ENCODE measurements at regions not wholly inside any gene's neighbourhood (a gene's known extent, or its start where the extent isn't known, plus 50 kb on each side); places are given as distances from the start of the nearest gene placed in this dataset.

DNA sequence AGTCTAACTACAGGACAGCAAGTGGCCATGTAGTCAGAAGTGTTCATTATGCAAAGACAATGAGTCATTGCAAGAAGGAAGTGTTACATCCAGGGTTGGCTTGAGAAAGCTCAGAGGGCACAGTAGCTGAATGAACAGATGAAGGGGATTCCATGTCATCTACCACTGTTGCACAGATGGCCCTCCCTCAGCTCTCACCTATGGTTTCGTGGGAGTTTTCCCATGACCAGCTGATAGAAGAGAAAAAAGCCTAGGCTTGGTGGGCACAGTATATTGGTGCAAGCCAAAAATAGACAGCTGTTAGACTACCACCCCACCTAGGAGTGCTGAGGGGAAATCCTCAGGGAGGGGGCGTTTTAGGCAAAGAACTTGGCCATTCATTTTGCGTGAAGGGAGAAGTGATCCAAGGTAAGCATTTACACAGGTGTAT lies 217.0 kb downstream of the DMRT2 start:
- H3K9ac ChIP-seq (ENCODE audit: low read depth, low read length), result no peak overlapping the region
- no peak overlapping the region for H2AFZ ChIP-seq (ENCODE audit: low read depth, low read length)
- H3K36me3 ChIP-seq (ENCODE audit: insufficient read depth, low read length), result no peaks in the 10 kb centered on the region
- no peak for TF ChIP-seq EZH2 (IDR thresholded peaks at IDR 0.05; ENCODE audit: borderline replicate concordance, low read depth, low read length, severe bottlenecking)
- TF ChIP-seq, protein P1, sequence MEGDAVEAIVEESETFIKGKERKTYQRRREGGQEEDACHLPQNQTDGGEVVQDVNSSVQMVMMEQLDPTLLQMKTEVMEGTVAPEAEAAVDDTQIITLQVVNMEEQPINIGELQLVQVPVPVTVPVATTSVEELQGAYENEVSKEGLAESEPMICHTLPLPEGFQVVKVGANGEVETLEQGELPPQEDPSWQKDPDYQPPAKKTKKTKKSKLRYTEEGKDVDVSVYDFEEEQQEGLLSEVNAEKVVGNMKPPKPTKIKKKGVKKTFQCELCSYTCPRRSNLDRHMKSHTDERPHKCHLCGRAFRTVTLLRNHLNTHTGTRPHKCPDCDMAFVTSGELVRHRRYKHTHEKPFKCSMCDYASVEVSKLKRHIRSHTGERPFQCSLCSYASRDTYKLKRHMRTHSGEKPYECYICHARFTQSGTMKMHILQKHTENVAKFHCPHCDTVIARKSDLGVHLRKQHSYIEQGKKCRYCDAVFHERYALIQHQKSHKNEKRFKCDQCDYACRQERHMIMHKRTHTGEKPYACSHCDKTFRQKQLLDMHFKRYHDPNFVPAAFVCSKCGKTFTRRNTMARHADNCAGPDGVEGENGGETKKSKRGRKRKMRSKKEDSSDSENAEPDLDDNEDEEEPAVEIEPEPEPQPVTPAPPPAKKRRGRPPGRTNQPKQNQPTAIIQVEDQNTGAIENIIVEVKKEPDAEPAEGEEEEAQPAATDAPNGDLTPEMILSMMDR (IDR thresholded peaks at IDR 0.05; ENCODE audit: borderline replicate concordance, extremely low read depth, low read length, poor library complexity, severe bottlenecking), result no peak
- H4K20me1 ChIP-seq (ENCODE audit: insufficient read depth, low read length), result no peaks in the 10 kb centered on the region
- no peaks in the 10 kb centered on the region for H3K27me3 ChIP-seq (ENCODE audit: insufficient read depth, low read length, poor library complexity)
- no peaks in the 10 kb centered on the region for H3K79me2 ChIP-seq (ENCODE audit: insufficient read depth, low read length)
- DNase-seq, result no peak
- H3K4me3 ChIP-seq (ENCODE audit: low read depth in 1 of 2, low read length in 2 of 2), result no peak overlapping the region
- no peaks in the 10 kb centered on the region for H3K9me3 ChIP-seq (ENCODE audit: insufficient read depth, low read length, severe bottlenecking)
- H3K27ac ChIP-seq (ENCODE audit: low read length), result no peak overlapping the region
- no peak for ATAC-seq (ENCODE audit: insufficient read depth, low read depth)
- no peaks in the 10 kb centered on the region for H3K4me1 ChIP-seq (ENCODE audit: insufficient read depth, low read length)
- H3K4me2 ChIP-seq (ENCODE audit: insufficient read depth, low read length), result no peak overlapping the region

DNA sequence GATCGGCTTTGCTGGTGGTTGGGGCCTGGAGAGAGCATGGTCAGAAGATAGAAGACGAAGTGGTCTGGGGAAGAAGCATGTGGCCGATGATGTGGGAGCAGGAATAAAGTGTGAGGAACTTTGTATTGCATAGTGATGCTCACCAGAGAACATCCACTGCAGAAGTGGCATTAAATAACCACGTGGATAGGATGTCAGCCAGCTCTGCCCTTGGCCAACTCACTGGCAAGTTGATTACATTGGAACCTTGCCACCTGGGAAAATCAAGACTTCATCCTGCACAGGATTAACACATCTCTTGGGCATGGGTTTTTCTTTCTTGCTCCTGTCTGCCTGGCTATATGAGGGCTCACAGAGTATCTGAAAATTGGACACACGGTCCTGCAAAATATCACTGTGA lies 217.4 kb downstream of the DMRT2 start:
- Histone ChIP-seq H3K4me1 (ENCODE audit: insufficient read depth, low read length) (no peaks in the 10 kb centered on the region), H3K79me2 (ENCODE audit: insufficient read depth, low read length) (no peaks in the 10 kb centered on the region), H2AFZ (ENCODE audit: low read depth, low read length) (no peak overlapping the region), H3K4me3 (ENCODE audit: low read depth in 1 of 2, low read length in 2 of 2) (no peak overlapping the region), H3K36me3 (ENCODE audit: insufficient read depth, low read length) (no peaks in the 10 kb centered on the region), H3K27me3 (ENCODE audit: insufficient read depth, low read length, poor library complexity) (no peaks in the 10 kb centered on the region), H3K9ac (ENCODE audit: low read depth, low read length) (no peak overlapping the region), H3K4me2 (ENCODE audit: insufficient read depth, low read length) (no peak overlapping the region), H3K9me3 (ENCODE audit: insufficient read depth, low read length, severe bottlenecking) (no peaks in the 10 kb centered on the region), H3K27ac (ENCODE audit: low read length) (no peak overlapping the region), H4K20me1 (ENCODE audit: insufficient read depth, low read length) (no peaks in the 10 kb centered on the region)
- no peak for DNase-seq
- ATAC-seq (ENCODE audit: insufficient read depth, low read depth), result no peak
- TF ChIP-seq, protein P1 (IDR thresholded peaks at IDR 0.05; ENCODE audit: borderline replicate concordance, extremely low read depth, low read length, poor library complexity, severe bottlenecking), result no peak
- TF ChIP-seq EZH2 (IDR thresholded peaks at IDR 0.05; ENCODE audit: borderline replicate concordance, low read depth, low read length, severe bottlenecking), result no peak

GRCh38 chr9:1269533-1270315 lies 219.6 kb downstream of the DMRT2 start:
- Histone ChIP-seq H3K4me2 (ENCODE audit: insufficient read depth, low read length) (no peak overlapping the region), H3K27me3 (ENCODE audit: insufficient read depth, low read length, poor library complexity) (peaks cover 2% of the 10 kb centered on the region), H3K36me3 (ENCODE audit: insufficient read depth, low read length) (no peaks in the 10 kb centered on the region), H3K4me1 (ENCODE audit: insufficient read depth, low read length) (no peaks in the 10 kb centered on the region), H3K9ac (ENCODE audit: low read depth, low read length) (no peak overlapping the region), H3K27ac (ENCODE audit: low read length) (no peak overlapping the region), H4K20me1 (ENCODE audit: insufficient read depth, low read length) (no peaks in the 10 kb centered on the region), H3K79me2 (ENCODE audit: insufficient read depth, low read length) (no peaks in the 10 kb centered on the region), H3K4me3 (ENCODE audit: low read depth in 1 of 2, low read length in 2 of 2) (no peak overlapping the region), H3K9me3 (ENCODE audit: insufficient read depth, low read length, severe bottlenecking) (no peaks in the 10 kb centered on the region), H2AFZ (ENCODE audit: low read depth, low read length) (no peak overlapping the region)
- DNase-seq (no peak), ATAC-seq (ENCODE audit: insufficient read depth, low read depth) (no peak)
- no peak for TF ChIP-seq EZH2 (IDR thresholded peaks at IDR 0.05; ENCODE audit: borderline replicate concordance, low read depth, low read length, severe bottlenecking)
- TF ChIP-seq, protein P1 (IDR thresholded peaks at IDR 0.05; ENCODE audit: borderline replicate concordance, extremely low read depth, low read length, poor library complexity, severe bottlenecking), result no peak

All from DND-41 (cell line).